PC-9 (cell line): ENCODE measurements at regions not wholly inside any gene's neighbourhood (a gene's known extent, or its start where the extent isn't known, plus 50 kb on each side); places are given as distances from the start of the nearest gene placed in this dataset.

Source experiments
- BruUV-seq: library from RNA; stranded (reverse); fragments of 400-500 nt; replicated peaks from 2 replicates; lab custom pipeline; 2021; lab: Mats Ljungman, UMichigan
- CTCF ChIA-PET: fragments of 300-600 bp; sonication (Branson Sonifier 250); formaldehyde crosslinking; loops from one replicate; lab custom pipeline; 2022; ENCODE audit warnings: antibody characterized with exemption; lab: Charles Lee
- POLR2A ChIA-PET: fragments of 300-600 bp; sonication (Branson Sonifier 250); formaldehyde crosslinking; loops from one replicate; lab custom pipeline; 2022; ENCODE audit warnings: antibody characterized with exemption; ENCODE audit not compliant: unreplicated experiment; lab: Charles Lee
- DNase-seq, 2 experiments: peaks; one replicate each; pipeline versions ENCODE4 v3.0.0 to v3.0.0-alpha.2; 2015 to 2022; ENCODE audit warnings: mixed read lengths in 1 of 2
- H2AFZ ChIP-seq: fragments of 200-600 bp; sonication (generic); 2 replicates; pipeline ENCODE4 v1.8.1; 2017; ENCODE audit warnings: antibody characterized with exemption
- H3F3A ChIP-seq: fragments of 200-600 bp; sonication (generic); 2 replicates; pipeline ENCODE4 v1.8.1; 2017; ENCODE audit warnings: antibody characterized with exemption, mild to moderate bottlenecking, low read depth; ENCODE audit not compliant: insufficient read depth
- H3K27ac ChIP-seq: fragments of 200-600 bp; sonication (generic); 2 replicates; pipeline ENCODE4 v1.6.1; 2016; ENCODE audit warnings: mixed run types
- H3K27me3 ChIP-seq: fragments of 200-600 bp; sonication (generic); 2 replicates; pipeline ENCODE4 v1.6.1; 2016; ENCODE audit warnings: low read depth, mixed run types; ENCODE audit not compliant: insufficient read depth
- H3K36me3 ChIP-seq: fragments of 200-600 bp; sonication (generic); 2 replicates; pipeline ENCODE4 v1.6.1; 2016; ENCODE audit warnings: low read depth, mixed run types
- H3K4me1 ChIP-seq: fragments of 200-600 bp; sonication (generic); replicated peaks from 2 replicates; pipeline ENCODE4 v1.6.1; 2016; ENCODE audit warnings: mixed run types; ENCODE audit not compliant: insufficient read depth
- H3K4me2 ChIP-seq: fragments of 200-600 bp; sonication (generic); 2 replicates; pipeline ENCODE4 v1.6.1; 2017; ENCODE audit warnings: mixed run types
- H3K4me3 ChIP-seq: fragments of 200-600 bp; sonication (generic); 2 replicates; pipeline ENCODE4 v1.6.1; 2016; ENCODE audit warnings: mixed run types
- H3K79me2 ChIP-seq: fragments of 200-600 bp; sonication (generic); 2 replicates; pipeline ENCODE4 v1.6.1; 2017; ENCODE audit warnings: low read depth, mixed run types
- H3K9me2 ChIP-seq: fragments of 200-600 bp; sonication (generic); 2 replicates; pipeline ENCODE4 v1.8.1; 2017; ENCODE audit warnings: mild to moderate bottlenecking; ENCODE audit not compliant: insufficient read depth
- H3K9me3 ChIP-seq: fragments of 200-600 bp; sonication (generic); 2 replicates; pipeline ENCODE4 v1.8.1; 2016; ENCODE audit warnings: low read depth; ENCODE audit not compliant: insufficient read depth
- H4K20me1 ChIP-seq: fragments of 200-600 bp; sonication (generic); 2 replicates; pipeline ENCODE4 v1.8.1; 2017; ENCODE audit not compliant: insufficient read depth
- CTCF ChIP-seq: fragments of 200-600 bp; sonication (generic); conservative IDR thresholded peaks from 2 replicates; pipeline ENCODE4 v1.6.1; 2017; ENCODE audit warnings: mixed run types, antibody characterized with exemption, mild to moderate bottlenecking, moderate library complexity
- EZH2 ChIP-seq: fragments of 200-600 bp; sonication (generic); IDR thresholded peaks from 2 replicates; pipeline ENCODE4 v1.8.0; 2017; ENCODE audit warnings: antibody characterized with exemption, low read depth
- intact Hi-C: fragments of 100-400 bp; cut with micrococcal nuclease; formaldehyde crosslinking; loops from one replicate; pipeline ENCODE4 v1.10.0; 2022; ENCODE audit not compliant: unreplicated experiment

GRCh38 chr20:6395695-6396094 is 272.9 kb upstream of the FERMT1 start:
- H3K79me2 ChIP-seq: no peaks in the 10 kb centered on the region
- H3K27ac ChIP-seq: no peak overlapping the region
- no peak overlapping the region for H2AFZ ChIP-seq
- H3K4me3 ChIP-seq: no peak overlapping the region
- H3K4me1 ChIP-seq: no peaks in the 10 kb centered on the region
- POLR2A ChIA-PET: no interaction called here
- no peak overlapping the region for H3K4me2 ChIP-seq
- TF ChIP-seq CTCF (no peak), EZH2 (no peak)
- intact Hi-C loops: no loop called here
- no TSS peak for BruUV-seq
- no peaks in the 10 kb centered on the region for H4K20me1 ChIP-seq
- peaks cover 3% of the 10 kb centered on the region; the same call in 1 of the 2 replicates for H3K27me3 ChIP-seq
- H3K9me3 ChIP-seq: no peaks in the 10 kb centered on the region
- CTCF ChIA-PET: no interaction called here
- no peaks in the 10 kb centered on the region for H3K36me3 ChIP-seq
- no peaks in the 10 kb centered on the region for H3K9me2 ChIP-seq
- no peaks in the 10 kb centered on the region for H3F3A ChIP-seq
- DNase-seq: peak in 1 of 2 experiments; percentile 58

GRCh38 chr20:6388671-6389197 is 265.9 kb upstream of the FERMT1 start:
- Histone ChIP-seq H3K36me3 (no peaks in the 10 kb centered on the region), H2AFZ (no peak overlapping the region), H3K4me3 (no peak overlapping the region), H3K9me3 (no peaks in the 10 kb centered on the region), H4K20me1 (no peaks in the 10 kb centered on the region), H3K9me2 (no peaks in the 10 kb centered on the region), H3F3A (no peaks in the 10 kb centered on the region), H3K4me1 (no peaks in the 10 kb centered on the region), H3K79me2 (no peaks in the 10 kb centered on the region), H3K27ac (no peak overlapping the region), H3K27me3 (peaks cover 8% of the 10 kb centered on the region; the same call in 1 of the 2 replicates), H3K4me2 (no peak overlapping the region)
- intact Hi-C loops: no loop called here
- DNase-seq: no peak
- CTCF ChIA-PET: no interaction called here
- no TSS peak for BruUV-seq
- POLR2A ChIA-PET: no interaction called here
- TF ChIP-seq CTCF (no peak), EZH2 (no peak)

GRCh38 chr20:6384956-6385486 is 262.2 kb upstream of the FERMT1 start:
- Histone ChIP-seq H3K79me2 (no peaks in the 10 kb centered on the region), H3K4me2 (no peak overlapping the region), H3K4me1 (no peaks in the 10 kb centered on the region), H3K4me3 (no peak overlapping the region), H3K36me3 (no peaks in the 10 kb centered on the region), H3K9me2 (no peaks in the 10 kb centered on the region), H3K27ac (no peak overlapping the region), H4K20me1 (no peaks in the 10 kb centered on the region), H3F3A (no peaks in the 10 kb centered on the region), H3K9me3 (no peaks in the 10 kb centered on the region; the same call in 1 of the 2 replicates), H2AFZ (no peak overlapping the region), H3K27me3 (no peaks in the 10 kb centered on the region)
- no peak for DNase-seq
- POLR2A ChIA-PET: no interaction called here
- intact Hi-C loops: no loop called here
- CTCF ChIA-PET: no interaction called here
- no peak for TF ChIP-seq EZH2
- TF ChIP-seq CTCF: no peak
- no TSS peak for BruUV-seq
